Activated CD8-positive, alpha-beta memory T cell treated with anti-CD3 and anti-CD28 coated beads, Interleukin-2, amount 10 ng/mL, durations not matched to agents 7 days and 5 days (primary cell): ENCODE measurements at regions not wholly inside any gene's neighbourhood (a gene's known extent, or its start where the extent isn't known, plus 50 kb on each side); places are given as distances from the start of the nearest gene placed in this dataset.

ENCODE experiments used
- ATAC-seq: fragments of 150-1000 bp; cut with Tn5 transposase; one replicate; pipeline ENCODE4 v1.10.0; 2021; ENCODE audit warnings: moderate library complexity
- CTCF ChIA-PET: fragments of 350-600 bp; sonication (Branson Sonifier 250); formaldehyde crosslinking; loops from one replicate; lab custom pipeline; 2021; ENCODE audit warnings: antibody characterized with exemption; lab: Charles Lee
- DNase-seq: peaks from one replicate; pipeline ENCODE4 v3.0.0-alpha.2; 2020
- H3K27ac Mint-ChIP-seq: one replicate; pipeline ENCODE4 v1.8.0; 2021; ENCODE audit warnings: mild to moderate bottlenecking, mixed read lengths
- H3K27me3 Mint-ChIP-seq: one replicate; pipeline ENCODE4 v1.8.0; 2021; ENCODE audit warnings: mixed read lengths
- H3K36me3 Mint-ChIP-seq: one replicate; pipeline ENCODE4 v1.8.0; 2021; ENCODE audit warnings: mild to moderate bottlenecking, mixed read lengths
- H3K4me1 Mint-ChIP-seq: one replicate; pipeline ENCODE4 v1.8.0; 2021; ENCODE audit warnings: mixed read lengths
- H3K4me3 Mint-ChIP-seq: one replicate; pipeline ENCODE4 v1.8.0; 2021; ENCODE audit warnings: mild to moderate bottlenecking, moderate library complexity, mixed read lengths
- H3K9me3 Mint-ChIP-seq: one replicate; pipeline ENCODE4 v1.8.0; 2022; ENCODE audit warnings: low read depth, mixed read lengths

- no peak for ATAC-seq
- Mint-ChIP-seq H3K4me1 (peaks cover 5% of the 10 kb centered on the region), H3K4me3 (no peak overlapping the region), H3K27me3 (no peaks in the 10 kb centered on the region), H3K27ac (no peak overlapping the region), H3K9me3 (no peaks in the 10 kb centered on the region), H3K36me3 (no peaks in the 10 kb centered on the region)
- no peak for DNase-seq
- CTCF ChIA-PET: interaction anchor here (0.9 to 1.1 kb wide), 2 partner anchors 123 to 534 kb away, joined by 3 read pairs; no protein-coding TSS in a partner anchor
These were observed 415.2 kb downstream of the RAP2B start for GRCh38 chr3:153577059-153577736.

DNA sequence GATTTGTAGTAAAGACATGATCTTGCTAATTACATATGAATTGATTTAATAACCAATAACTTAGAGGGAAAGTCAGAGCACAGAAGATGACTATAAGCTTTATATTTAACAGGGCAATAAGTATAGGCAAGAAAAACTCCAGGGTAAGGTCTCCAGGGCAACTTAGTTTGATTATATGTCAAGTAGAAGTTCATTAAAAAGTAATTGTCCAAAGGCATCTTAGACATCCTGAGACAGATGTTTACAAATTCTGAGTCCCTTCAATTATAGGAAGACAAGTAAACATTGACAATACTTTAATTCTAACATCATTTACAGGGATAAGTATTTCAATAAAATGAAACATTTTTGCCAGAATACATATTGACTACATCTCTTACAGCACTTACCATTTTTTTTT is 416.0 kb downstream of the RAP2B start:
- ATAC-seq (no peak), DNase-seq (no peak)
- CTCF ChIA-PET: no interaction called here
- H3K27ac Mint-ChIP-seq: no peak overlapping the region
- no peaks in the 10 kb centered on the region for H3K27me3 Mint-ChIP-seq
- H3K9me3 Mint-ChIP-seq: no peaks in the 10 kb centered on the region
- H3K36me3 Mint-ChIP-seq: no peaks in the 10 kb centered on the region
- H3K4me1 Mint-ChIP-seq: peaks cover 5% of the 10 kb centered on the region
- no peak overlapping the region for H3K4me3 Mint-ChIP-seq

GRCh38 chr3:153590051-153590450 is 428.0 kb downstream of the RAP2B start:
- no peak for DNase-seq
- CTCF ChIA-PET: no interaction called here
- no peaks in the 10 kb centered on the region for H3K27me3 Mint-ChIP-seq
- no peak overlapping the region for H3K27ac Mint-ChIP-seq
- peaks cover 1% of the 10 kb centered on the region for H3K36me3 Mint-ChIP-seq
- H3K4me1 Mint-ChIP-seq: no peaks in the 10 kb centered on the region
- ATAC-seq: no peak
- peaks cover 2% of the 10 kb centered on the region for H3K9me3 Mint-ChIP-seq
- no peak overlapping the region for H3K4me3 Mint-ChIP-seq

- Mint-ChIP-seq H3K4me1 (peaks cover 3% of the 10 kb centered on the region), H3K4me3 (no peak overlapping the region), H3K36me3 (peaks cover 1% of the 10 kb centered on the region), H3K27ac (no peak overlapping the region), H3K27me3 (no peaks in the 10 kb centered on the region), H3K9me3 (no peaks in the 10 kb centered on the region)
- DNase-seq (no peak), ATAC-seq (no peak)
- CTCF ChIA-PET: no interaction called here
These were observed 429.7 kb downstream of the RAP2B start for GRCh38 chr3:153591561-153592245.

- Mint-ChIP-seq H3K27me3 (no peaks in the 10 kb centered on the region), H3K9me3 (no peaks in the 10 kb centered on the region), H3K4me1 (peaks cover 3% of the 10 kb centered on the region), H3K4me3 (no peak overlapping the region), H3K36me3 (no peaks in the 10 kb centered on the region), H3K27ac (no peak overlapping the region)
- DNase-seq (no peak), ATAC-seq (no peak)
- CTCF ChIA-PET: interaction anchor here (0.8 to 1.3 kb wide), 4 partner anchors 8 to 554 kb away, joined by 3 to 8 read pairs (median 4); partner anchors contain the start of gene RAP2B
These were observed 433.3 kb downstream of the RAP2B start for GRCh38 chr3:153595186-153595815.

- H3K27me3 Mint-ChIP-seq: no peaks in the 10 kb centered on the region
- CTCF ChIA-PET: interaction anchor here (0.8 kb wide), 1 partner anchor 553 kb away, joined by 3 read pairs; no protein-coding TSS in a partner anchor
- H3K9me3 Mint-ChIP-seq: no peaks in the 10 kb centered on the region
- DNase-seq: no peak
- peak; percentile 30 for ATAC-seq
- H3K4me3 Mint-ChIP-seq: no peak overlapping the region
- no peaks in the 10 kb centered on the region for H3K36me3 Mint-ChIP-seq
- H3K27ac Mint-ChIP-seq: no peak overlapping the region
- H3K4me1 Mint-ChIP-seq: peaks cover 3% of the 10 kb centered on the region
These were observed 434.4 kb downstream of the RAP2B start for GRCh38 chr3:153596401-153596800.

- CTCF ChIA-PET: no interaction called here
- ATAC-seq: no peak
- no peak for DNase-seq
These were observed 437.7 kb downstream of the RAP2B start for GRCh38 chr3:153599685-153600084.

GRCh38 chr3:153600896-153601295 is 438.9 kb downstream of the RAP2B start:
- Mint-ChIP-seq H3K27me3 (no peaks in the 10 kb centered on the region), H3K4me1 (peaks cover 3% of the 10 kb centered on the region), H3K9me3 (no peaks in the 10 kb centered on the region), H3K27ac (no peak overlapping the region), H3K4me3 (no peak overlapping the region), H3K36me3 (no peaks in the 10 kb centered on the region)
- CTCF ChIA-PET: no interaction called here
- DNase-seq: no peak
- no peak for ATAC-seq

More at GRCh38 chr3:153599685-153600084, 437.7 kb downstream of the RAP2B start:
- no peak overlapping the region for H3K4me3 Mint-ChIP-seq
- no peak overlapping the region for H3K27ac Mint-ChIP-seq
- H3K36me3 Mint-ChIP-seq: no peaks in the 10 kb centered on the region
- no peaks in the 10 kb centered on the region for H3K27me3 Mint-ChIP-seq
- no peaks in the 10 kb centered on the region for H3K9me3 Mint-ChIP-seq
- peaks cover 3% of the 10 kb centered on the region for H3K4me1 Mint-ChIP-seq

DNA sequence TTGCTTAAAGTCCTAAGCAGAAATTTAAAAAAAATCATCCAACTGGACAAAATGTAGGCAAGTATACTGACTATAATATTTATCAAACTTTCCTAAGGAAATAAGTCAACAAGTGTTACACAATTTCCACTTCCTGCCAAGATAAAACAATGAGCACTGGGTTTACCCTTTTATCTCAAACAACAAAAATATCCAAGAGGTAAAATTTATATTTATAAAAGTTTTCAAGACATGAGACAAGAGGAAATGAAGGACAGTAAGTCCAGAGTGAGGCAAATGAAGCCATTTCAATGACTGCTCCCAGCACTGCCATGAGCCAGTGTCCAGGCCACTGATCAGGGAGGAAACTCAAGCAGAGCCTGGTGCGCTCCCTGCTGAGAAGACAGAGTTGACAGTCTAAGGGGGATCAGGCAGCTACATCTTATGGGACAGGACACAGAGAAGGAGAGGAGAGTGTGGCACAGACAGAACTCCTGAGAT is 439.4 kb downstream of the RAP2B start:
- ATAC-seq: no peak
- no peaks in the 10 kb centered on the region for H3K36me3 Mint-ChIP-seq
- no peaks in the 10 kb centered on the region for H3K27me3 Mint-ChIP-seq
- H3K9me3 Mint-ChIP-seq: no peaks in the 10 kb centered on the region
- peaks cover under 1% of the 10 kb centered on the region for H3K4me1 Mint-ChIP-seq
- no peak overlapping the region for H3K4me3 Mint-ChIP-seq
- CTCF ChIA-PET: no interaction called here
- DNase-seq: no peak
- H3K27ac Mint-ChIP-seq: no peak overlapping the region

DNA sequence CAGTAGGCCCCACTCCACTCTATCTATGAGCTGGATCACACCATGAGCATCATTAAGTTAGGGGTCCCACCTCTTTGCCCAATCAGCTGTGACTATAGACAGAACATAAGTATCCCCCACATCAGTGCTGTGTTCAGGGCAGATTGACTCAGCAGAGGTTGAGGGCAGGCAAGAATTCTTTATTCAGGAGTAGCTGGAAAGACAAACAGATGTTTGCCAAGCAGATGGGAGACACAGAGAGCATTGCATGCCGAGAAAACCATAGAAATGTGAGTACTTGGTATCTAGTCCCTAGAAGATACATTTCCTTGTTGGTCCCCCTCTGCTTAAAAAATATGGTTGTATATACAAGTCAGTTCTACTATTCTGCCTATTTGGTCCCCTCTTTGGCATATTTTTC is 440.8 kb downstream of the RAP2B start:
- Mint-ChIP-seq H3K36me3 (no peaks in the 10 kb centered on the region), H3K4me3 (no peak overlapping the region)
- CTCF ChIA-PET: interaction anchor here (0.7 kb wide), 1 partner anchor 166 kb away, joined by 3 read pairs; no protein-coding TSS in a partner anchor

DNA sequence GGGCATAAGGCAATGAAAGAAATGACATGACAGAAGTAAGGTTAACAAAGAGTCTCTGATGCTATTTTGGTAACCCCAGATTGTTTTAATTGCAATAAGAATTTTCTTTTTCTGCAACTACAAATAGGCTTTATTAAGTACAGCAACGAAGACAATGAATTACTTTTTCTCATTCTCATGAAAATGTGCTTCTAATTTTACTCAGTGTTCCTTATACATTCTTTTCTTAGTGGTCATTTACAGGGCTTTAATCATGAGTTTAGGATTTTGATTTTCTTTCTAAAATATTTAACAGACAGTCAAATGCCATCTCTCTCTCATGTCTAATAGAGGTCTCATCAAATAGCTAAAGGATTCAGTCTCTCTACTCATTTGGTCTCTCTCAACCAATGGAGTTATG is 452.1 kb downstream of the RAP2B start:
- CTCF ChIA-PET: no interaction called here
- DNase-seq (no peak), ATAC-seq (no peak)
- Mint-ChIP-seq H3K9me3 (no peaks in the 10 kb centered on the region), H3K4me1 (no peaks in the 10 kb centered on the region), H3K27ac (no peak overlapping the region), H3K27me3 (no peaks in the 10 kb centered on the region), H3K36me3 (peaks cover 6% of the 10 kb centered on the region), H3K4me3 (no peak overlapping the region)

More for the DNA sequence above, 440.8 kb downstream of the RAP2B start:
- no peaks in the 10 kb centered on the region for H3K27me3 Mint-ChIP-seq
- no peaks in the 10 kb centered on the region for H3K9me3 Mint-ChIP-seq
- ATAC-seq (no peak), DNase-seq (no peak)
- H3K4me1 Mint-ChIP-seq: no peaks in the 10 kb centered on the region
- H3K27ac Mint-ChIP-seq: no peak overlapping the region

DNA sequence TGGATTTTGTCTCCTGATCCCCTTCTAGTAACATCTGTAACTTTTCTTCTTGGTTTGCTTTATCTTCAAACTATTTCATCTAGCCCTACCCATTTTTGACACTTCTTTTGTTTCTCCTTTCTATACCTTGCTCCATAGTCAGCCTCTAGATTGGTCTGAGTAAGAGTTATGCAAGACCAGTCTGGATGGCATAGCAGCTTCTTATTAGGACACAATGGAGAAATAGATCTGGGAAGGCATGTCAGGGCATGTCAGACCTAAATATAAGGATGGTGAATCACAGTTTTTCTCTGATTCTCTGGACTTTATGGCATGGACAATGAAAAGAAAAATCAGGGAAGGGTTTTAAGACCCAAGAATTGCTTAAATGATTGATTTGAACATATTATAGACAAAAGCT is 452.5 kb downstream of the RAP2B start:
- no peak overlapping the region for H3K4me3 Mint-ChIP-seq
- no peaks in the 10 kb centered on the region for H3K9me3 Mint-ChIP-seq
- no peak for DNase-seq
- ATAC-seq: no peak
- no peaks in the 10 kb centered on the region for H3K27me3 Mint-ChIP-seq
- CTCF ChIA-PET: no interaction called here
- H3K36me3 Mint-ChIP-seq: peaks cover 6% of the 10 kb centered on the region
- no peaks in the 10 kb centered on the region for H3K4me1 Mint-ChIP-seq
- H3K27ac Mint-ChIP-seq: no peak overlapping the region

- H3K27ac Mint-ChIP-seq: no peak overlapping the region
- peaks cover 3% of the 10 kb centered on the region for H3K9me3 Mint-ChIP-seq
- peaks cover 12% of the 10 kb centered on the region for H3K36me3 Mint-ChIP-seq
- ATAC-seq (no peak), DNase-seq (no peak)
- CTCF ChIA-PET: no interaction called here
- H3K4me1 Mint-ChIP-seq: peaks cover 6% of the 10 kb centered on the region
- no peak overlapping the region for H3K4me3 Mint-ChIP-seq
- H3K27me3 Mint-ChIP-seq: no peaks in the 10 kb centered on the region
These were observed 453.8 kb downstream of the RAP2B start for GRCh38 chr3:153615863-153616262.
